Gastrocnemius medialis (tissue), 4 donors: ENCODE measurements at regions not wholly inside any gene's neighbourhood (a gene's known extent, or its start where the extent isn't known, plus 50 kb on each side); places are given as distances from the start of the nearest gene placed in this dataset.

ENCODE experiments used
- CTCF ChIP-seq, 5 experiments: fragments of 450-650 bp in 3 of 5; fragments of 200-600 bp in 2 of 5; sonication (generic) in 2 of 5; IDR thresholded peaks in 4 of 5; conservative IDR thresholded peaks in 1 of 5; 1 replicate in 4 of 5; 2 replicates in 1 of 5; pipeline ENCODE4 v1.5.1; 2016 to 2019; ENCODE audit warnings: antibody characterized with exemption in 5 of 5, mild to moderate bottlenecking in 3 of 5, moderate library complexity in 3 of 5
- POLR2A ChIP-seq, 2 donors: fragments of 450-650 bp; IDR thresholded peaks; one replicate each; pipeline ENCODE4 v1.6.1; 2017; ENCODE audit warnings: antibody characterized with exemption in 2 of 2, mild to moderate bottlenecking in 2 of 2, moderate library complexity in 2 of 2

- TF ChIP-seq POLR2A (IDR thresholded peaks at IDR 0.05): no peak
- TF ChIP-seq CTCF (IDR thresholded peaks at IDR 0.05 in 4 of 5, conservative IDR thresholded peaks at IDR 0.05 in 1 of 5): no peak
Observed at GRCh38 chr6:170019818-170020583, 268.6 kb downstream of the ERMARD start.
